ENCODE measurements at regions not wholly inside any gene's neighbourhood (a gene's known extent, or its start where the extent isn't known, plus 50 kb on each side); places are given as distances from the start of the nearest gene placed in this dataset.

DNA sequence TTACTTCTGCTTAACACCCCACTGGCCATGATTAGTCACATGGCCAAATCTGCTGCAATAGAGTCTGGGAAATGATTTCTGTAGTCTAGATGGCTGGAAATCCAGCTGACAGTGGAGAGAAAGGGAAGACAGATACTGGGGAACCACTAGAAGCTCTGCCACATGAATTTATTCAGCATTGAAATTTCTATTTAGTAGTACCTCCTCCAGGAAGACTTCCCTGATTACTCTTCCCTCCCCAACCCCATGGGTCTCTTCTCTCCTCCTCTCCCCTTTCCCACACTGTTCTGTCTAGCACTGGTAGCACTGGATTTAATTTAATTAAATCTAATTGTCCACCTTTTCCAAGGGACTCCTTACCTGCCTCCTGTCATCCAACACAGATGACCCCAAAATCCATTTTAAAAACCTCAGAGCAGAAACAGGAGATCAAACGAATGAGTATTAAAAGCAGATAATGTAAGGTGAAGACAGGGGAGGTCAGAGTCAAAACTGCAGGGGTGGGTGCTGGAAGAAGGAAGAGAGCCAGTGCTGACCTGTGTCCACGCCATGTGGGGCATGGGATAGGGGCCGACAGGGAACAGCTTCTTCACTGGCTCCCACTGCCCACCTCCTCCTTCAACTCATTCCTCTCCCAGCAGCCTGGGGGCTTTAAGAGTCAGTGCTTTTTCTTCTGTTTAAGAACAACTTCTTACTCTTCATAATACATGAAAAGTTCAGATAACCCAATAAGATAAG is 169.2 kb upstream of the HS6ST1 start:
- H3K36me3 ChIP-seq = no peaks in the 10 kb centered on the region
- DNase-seq (peak in 1 of 6 donors; percentile 6), ATAC-seq (no peak), FAIRE-seq (no peak)
- TF ChIP-seq, protein P1, sequence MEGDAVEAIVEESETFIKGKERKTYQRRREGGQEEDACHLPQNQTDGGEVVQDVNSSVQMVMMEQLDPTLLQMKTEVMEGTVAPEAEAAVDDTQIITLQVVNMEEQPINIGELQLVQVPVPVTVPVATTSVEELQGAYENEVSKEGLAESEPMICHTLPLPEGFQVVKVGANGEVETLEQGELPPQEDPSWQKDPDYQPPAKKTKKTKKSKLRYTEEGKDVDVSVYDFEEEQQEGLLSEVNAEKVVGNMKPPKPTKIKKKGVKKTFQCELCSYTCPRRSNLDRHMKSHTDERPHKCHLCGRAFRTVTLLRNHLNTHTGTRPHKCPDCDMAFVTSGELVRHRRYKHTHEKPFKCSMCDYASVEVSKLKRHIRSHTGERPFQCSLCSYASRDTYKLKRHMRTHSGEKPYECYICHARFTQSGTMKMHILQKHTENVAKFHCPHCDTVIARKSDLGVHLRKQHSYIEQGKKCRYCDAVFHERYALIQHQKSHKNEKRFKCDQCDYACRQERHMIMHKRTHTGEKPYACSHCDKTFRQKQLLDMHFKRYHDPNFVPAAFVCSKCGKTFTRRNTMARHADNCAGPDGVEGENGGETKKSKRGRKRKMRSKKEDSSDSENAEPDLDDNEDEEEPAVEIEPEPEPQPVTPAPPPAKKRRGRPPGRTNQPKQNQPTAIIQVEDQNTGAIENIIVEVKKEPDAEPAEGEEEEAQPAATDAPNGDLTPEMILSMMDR (IDR thresholded peaks at IDR 0.05) = no peak
- H3K4me1 ChIP-seq = peaks cover 0 to 4% (median 0%) of the 10 kb centered on the region in 3 donors
- no peak overlapping the region for H3K27ac ChIP-seq
- no peak overlapping the region for H3K4me3 ChIP-seq
- WGBS, 2 donors = 79 to 82% methylated on average over 3 of the region's 3 CpGs
- no peaks in the 10 kb centered on the region for H3K27me3 ChIP-seq
- intact Hi-C loops (cut with DNase I) = no loop called here
- H3K9me3 ChIP-seq = no peaks in the 10 kb centered on the region

DNA sequence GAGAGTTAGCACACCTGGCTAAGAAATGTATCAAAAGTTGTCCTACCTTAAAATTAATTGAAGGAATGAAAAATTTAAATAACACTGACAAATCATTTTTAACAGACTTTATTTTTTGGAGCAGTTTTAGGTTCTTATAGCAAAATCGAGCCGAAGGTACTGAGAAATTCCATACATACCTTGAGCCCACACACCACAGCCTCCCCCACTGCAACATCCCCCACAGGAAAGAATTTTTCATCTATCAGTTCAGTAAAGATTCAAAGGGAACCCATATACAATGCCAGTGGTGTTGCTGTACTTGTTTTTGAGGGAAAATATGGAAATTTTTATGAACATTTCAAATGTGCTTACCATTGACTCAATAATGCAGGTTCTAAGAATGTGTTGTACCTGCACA is 169.8 kb upstream of the HS6ST1 start:
- intact Hi-C loops (cut with DNase I) = no loop called here
- no peak for ATAC-seq
- WGBS, 2 donors = 78 to 86% methylated on average over 2 of the region's 2 CpGs
- no peak for DNase-seq
- no peak for FAIRE-seq
- TF ChIP-seq, protein P1 (IDR thresholded peaks at IDR 0.05) = no peak
- no peaks in the 10 kb centered on the region for H3K36me3 ChIP-seq
- H3K4me3 ChIP-seq = no peak overlapping the region
- H3K4me1 ChIP-seq = peaks cover 0 to 4% (median 0%) of the 10 kb centered on the region in 3 donors
- no peak overlapping the region for H3K27ac ChIP-seq
- no peaks in the 10 kb centered on the region for H3K9me3 ChIP-seq
- no peaks in the 10 kb centered on the region for H3K27me3 ChIP-seq

DNA sequence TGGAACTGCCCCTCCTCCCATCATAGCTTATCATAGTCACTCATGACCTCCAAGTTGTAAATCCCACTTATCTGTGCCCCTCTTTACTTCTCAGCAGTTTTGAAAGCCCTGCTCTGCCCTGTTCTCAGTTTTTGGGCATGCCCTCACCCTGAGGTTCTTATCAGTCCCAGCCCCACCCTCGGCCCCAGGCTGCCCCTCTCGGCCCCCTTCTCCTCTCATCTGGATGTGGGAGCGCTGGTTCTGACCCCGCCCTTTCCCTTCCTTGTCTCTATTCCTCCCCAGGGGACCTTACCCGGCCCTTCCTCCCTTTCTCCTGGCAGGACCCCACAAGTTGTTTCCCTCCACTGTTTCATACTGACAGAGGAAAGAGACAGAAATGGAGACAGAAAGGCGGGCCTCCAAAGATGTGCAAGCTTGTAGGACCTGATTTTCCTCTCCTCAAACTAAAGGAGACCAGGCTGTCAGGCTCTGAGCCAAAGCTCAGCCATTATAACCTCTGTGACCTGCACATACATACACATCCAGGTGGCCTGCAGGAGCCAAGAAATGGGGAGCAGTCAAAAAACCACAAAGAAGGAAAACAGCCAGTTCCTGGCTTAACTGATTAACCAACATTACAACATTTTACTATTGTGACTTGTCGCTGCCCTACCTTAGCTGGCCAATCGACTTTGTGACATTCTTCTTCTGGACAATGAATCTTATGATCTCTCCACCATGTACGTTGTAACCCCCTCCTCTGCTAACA is 171.0 kb upstream of the HS6ST1 start:
- H3K27ac ChIP-seq = peak overlapping the region in 2 of 4 donors; percentile 23 to 50
- no peaks in the 10 kb centered on the region for H3K27me3 ChIP-seq
- peak in 1 of 6 donors; percentile 31 for DNase-seq
- no peaks in the 10 kb centered on the region for H3K9me3 ChIP-seq
- no peaks in the 10 kb centered on the region for H3K36me3 ChIP-seq
- intact Hi-C loops (cut with DNase I) = no loop called here
- no peak for FAIRE-seq
- peak in 1 of 4 donors; percentile 1 for ATAC-seq
- 55 to 57% methylated on average over 9 of the region's 9 CpGs for WGBS, 2 donors
- H3K4me1 ChIP-seq = peaks cover 4 to 12% (median 4%) of the 10 kb centered on the region in 3 donors
- H3K4me3 ChIP-seq = no peak overlapping the region
- TF ChIP-seq, protein P1 (IDR thresholded peaks at IDR 0.05) = no peak

DNA sequence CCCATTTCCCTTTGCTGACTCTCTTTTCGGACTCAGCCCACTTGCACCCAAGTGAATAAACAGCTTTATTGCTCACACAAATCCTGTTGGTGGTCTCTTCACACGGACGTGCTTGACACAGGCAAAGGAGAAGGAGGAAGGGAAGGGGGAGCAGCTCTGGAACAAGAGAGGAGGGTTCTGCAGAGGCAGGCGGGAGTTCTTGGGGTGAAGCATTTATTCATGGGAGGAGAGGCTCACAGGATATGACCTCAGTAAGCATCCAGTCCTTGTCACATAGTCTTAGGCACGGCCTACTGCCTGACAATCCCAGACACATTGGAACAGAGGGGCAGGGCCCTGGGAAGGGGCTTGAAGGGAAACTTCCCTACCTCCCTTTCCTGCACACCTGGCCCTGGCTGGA is 171.7 kb upstream of the HS6ST1 start:
- ATAC-seq = no peak
- no peaks in the 10 kb centered on the region for H3K27me3 ChIP-seq
- H3K4me1 ChIP-seq = peaks cover 10 to 18% (median 11%) of the 10 kb centered on the region in 3 donors
- H3K36me3 ChIP-seq = no peaks in the 10 kb centered on the region
- no peak overlapping the region for H3K4me3 ChIP-seq
- DNase-seq = no peak
- WGBS, 2 donors = 84 to 85% methylated on average over 5 of the region's 5 CpGs
- no peaks in the 10 kb centered on the region for H3K9me3 ChIP-seq
- TF ChIP-seq, protein P1 (IDR thresholded peaks at IDR 0.05) = no peak
- FAIRE-seq = no peak
- intact Hi-C loops (cut with DNase I) = no loop called here
- peak overlapping the region in 3 of 4 donors; percentile 7 to 50 (median 39) for H3K27ac ChIP-seq

Measured in pancreas (tissue), 10 donors.